IMR-90 (cell line): ENCODE measurements at regions not wholly inside any gene's neighbourhood (a gene's known extent, or its start where the extent isn't known, plus 50 kb on each side); places are given as distances from the start of the nearest gene placed in this dataset.

Experiments
- ATAC-seq: fragments of 200-7000 bp; cut with Tn5 transposase; 2 replicates; pipeline ENCODE4 v1.9.1; 2020; ENCODE audit warnings: low read depth, mild to moderate bottlenecking, moderate library complexity
- BruUV-seq: library from RNA; stranded (reverse); fragments of 400-500 nt; replicated peaks from 2 replicates; lab custom pipeline; 2021; lab: Mats Ljungman, UMichigan
- CTCF ChIA-PET: fragments of 300-600 bp; formaldehyde crosslinking; extraction: SDS; loops from one replicate; lab custom pipeline; 2021; ENCODE audit warnings: antibody characterized with exemption; lab: Yijun Ruan, JAX
- POLR2A ChIA-PET: fragments of 300-600 bp; sonication (Branson Sonifier 250); formaldehyde crosslinking; loops from one replicate; lab custom pipeline; 2022; ENCODE audit warnings: antibody characterized with exemption; ENCODE audit not compliant: unreplicated experiment; lab: Charles Lee
- DNase-seq: peaks from one replicate; pipeline ENCODE4 v3.0.0; 2013
- H2AFZ ChIP-seq: replicated peaks from 2 replicates; pipeline ENCODE3; 2013; ENCODE audit warnings: low read length, mild to moderate bottlenecking; ENCODE audit not compliant: poor library complexity
- H2AK5ac ChIP-seq: 2 replicates; pipeline ENCODE4 v1.6.1; 2013; ENCODE audit warnings: low read depth, low read length, inconsistent platforms
- H2AK9ac ChIP-seq: replicated peaks from 2 replicates; pipeline ENCODE3; 2013; ENCODE audit warnings: mild to moderate bottlenecking, low read depth, low read length, moderate library complexity; ENCODE audit not compliant: poor library complexity
- H2BK120ac ChIP-seq: 2 replicates; pipeline ENCODE4 v1.6.1; 2013; ENCODE audit warnings: low read depth, low read length, inconsistent platforms
- H2BK15ac ChIP-seq: 3 replicates; pipeline ENCODE4 v1.6.1; 2013; ENCODE audit warnings: low read depth, low read length, inconsistent platforms
- H2BK20ac ChIP-seq: 2 replicates; pipeline ENCODE4 v1.6.1; 2013; ENCODE audit warnings: low read depth, mild to moderate bottlenecking, inconsistent platforms, low read length, moderate library complexity
- H2BK5ac ChIP-seq: 2 replicates; pipeline ENCODE4 v1.6.1; 2013; ENCODE audit warnings: mild to moderate bottlenecking, low read depth, low read length, inconsistent platforms; ENCODE audit not compliant: poor library complexity, severe bottlenecking
- H3K14ac ChIP-seq: replicated peaks from 2 replicates; pipeline ENCODE4 v1.6.1; 2013; ENCODE audit warnings: low read depth, low read length, inconsistent platforms
- H3K18ac ChIP-seq: 2 replicates; pipeline ENCODE4 v1.6.1; 2013; ENCODE audit warnings: low read depth, low read length, control low read depth
- H3K23ac ChIP-seq: 2 replicates; pipeline ENCODE4 v1.6.1; 2013; ENCODE audit warnings: low read depth, low read length, inconsistent platforms
- H3K27ac ChIP-seq: 2 replicates; pipeline ENCODE4 v1.5.1; 2013; ENCODE audit warnings: mild to moderate bottlenecking, control low read depth, low read length; ENCODE audit not compliant: insufficient read depth
- H3K27me3 ChIP-seq: 2 replicates; pipeline ENCODE4 v1.6.1; 2013; ENCODE audit warnings: low read length; ENCODE audit not compliant: control insufficient read depth, insufficient read depth
- H3K36me3 ChIP-seq: 2 replicates; pipeline ENCODE4 v1.6.1; 2013; ENCODE audit warnings: low read length, mixed read lengths; ENCODE audit not compliant: control insufficient read depth, insufficient read depth
- H3K4ac ChIP-seq: 2 replicates; pipeline ENCODE4 v1.6.1; 2013; ENCODE audit warnings: low read depth, low read length, inconsistent platforms
- H3K4me1 ChIP-seq: 2 replicates; pipeline ENCODE4 v1.6.1; 2013; ENCODE audit warnings: low read length, mixed read lengths; ENCODE audit not compliant: control insufficient read depth, insufficient read depth
- H3K4me2 ChIP-seq: 2 replicates; pipeline ENCODE4 v1.6.1; 2013; ENCODE audit warnings: low read depth, mild to moderate bottlenecking, control low read depth, low read length, moderate library complexity
- H3K4me3 ChIP-seq: 2 replicates; pipeline ENCODE4 v1.5.1; 2013; ENCODE audit warnings: low read depth, mild to moderate bottlenecking, control low read depth, low read length, moderate library complexity; ENCODE audit not compliant: insufficient read depth
- H3K56ac ChIP-seq: 2 replicates; pipeline ENCODE4 v1.6.1; 2013; ENCODE audit warnings: low read length, inconsistent platforms; ENCODE audit not compliant: insufficient read depth; ENCODE audit errors: extremely low read depth
- H3K79me1 ChIP-seq, 2 experiments: 2 replicates each; pipeline ENCODE4 v1.6.1; 2013; ENCODE audit warnings: low read length in 2 of 2, inconsistent platforms in 1 of 2, low read depth in 1 of 2
- H3K9ac ChIP-seq: 2 replicates; pipeline ENCODE4 v1.6.1; 2013; ENCODE audit warnings: low read depth, low read length, control low read depth
- H3K9me1 ChIP-seq: 2 replicates; pipeline ENCODE4 v1.6.1; 2013; ENCODE audit warnings: low read length, inconsistent platforms; ENCODE audit not compliant: insufficient read depth
- H3K9me3 ChIP-seq: 2 replicates; pipeline ENCODE4 v1.6.1; 2013; ENCODE audit warnings: low read length; ENCODE audit not compliant: control insufficient read depth, insufficient read depth
- H4K20me1 ChIP-seq: 2 replicates; pipeline ENCODE4 v1.6.1; 2013; ENCODE audit warnings: low read length, inconsistent platforms; ENCODE audit not compliant: insufficient read depth
- H4K5ac ChIP-seq: 2 replicates; pipeline ENCODE4 v1.6.1; 2013; ENCODE audit warnings: mild to moderate bottlenecking, low read depth, low read length, control low read depth
- H4K8ac ChIP-seq, 2 experiments: 2 replicates each; pipeline ENCODE4 v1.6.1; 2013; ENCODE audit warnings: low read depth in 2 of 2, low read length in 2 of 2, control low read depth in 1 of 2, inconsistent platforms in 1 of 2
- H4K91ac ChIP-seq: 2 replicates; pipeline ENCODE4 v1.6.1; 2013; ENCODE audit warnings: low read depth, low read length, inconsistent platforms; ENCODE audit not compliant: insufficient read depth
- BHLHE40 ChIP-seq: fragments of 150-350 bp; IDR thresholded peaks from 2 replicates; pipeline ENCODE4 v1.6.1; 2016; ENCODE audit warnings: mild to moderate bottlenecking, low read depth, low read length
- CEBPB ChIP-seq: IDR thresholded peaks from 2 replicates; pipeline ENCODE4 v1.6.1; 2012; ENCODE audit warnings: low read depth, low read length, improper control_type of control experiment
- CHD1 ChIP-seq: IDR thresholded peaks from 2 replicates; pipeline ENCODE4 v1.6.1; 2012; ENCODE audit warnings: low read depth, low read length, improper control_type of control experiment
- ELK1 ChIP-seq: fragments of 150-350 bp; IDR thresholded peaks from 2 replicates; pipeline ENCODE4 v1.6.1; 2016; ENCODE audit warnings: low read depth, mild to moderate bottlenecking, low read length, moderate library complexity, borderline replicate concordance
- FOS ChIP-seq: fragments of 150-350 bp; IDR thresholded peaks from 2 replicates; pipeline ENCODE4 v1.6.1; 2016; ENCODE audit warnings: low read depth, low read length
- MAFK ChIP-seq: IDR thresholded peaks from 2 replicates; pipeline ENCODE4 v1.6.1; 2012; ENCODE audit warnings: low read depth, low read length, improper control_type of control experiment
- MAZ ChIP-seq: IDR thresholded peaks from 2 replicates; pipeline ENCODE4 v1.6.1; 2012; ENCODE audit warnings: low read depth, mild to moderate bottlenecking, low read length, improper control_type of control experiment, moderate library complexity, borderline replicate concordance
- MXI1 ChIP-seq: IDR thresholded peaks from 2 replicates; pipeline ENCODE4 v1.6.1; 2012; ENCODE audit warnings: low read depth, mild to moderate bottlenecking, low read length, moderate library complexity, borderline replicate concordance
- NFE2L2 ChIP-seq: fragments of 150-350 bp; IDR thresholded peaks from 2 replicates; pipeline ENCODE4 v1.6.1; 2016; ENCODE audit warnings: low read depth, mild to moderate bottlenecking, low read length
- POLR2A ChIP-seq: IDR thresholded peaks from 2 replicates; pipeline ENCODE4 v1.6.1; 2012; ENCODE audit warnings: mild to moderate bottlenecking, low read depth, low read length
- RAD21 ChIP-seq: IDR thresholded peaks from 2 replicates; pipeline ENCODE4 v1.6.1; 2012; ENCODE audit warnings: low read length, improper control_type of control experiment
- RCOR1 ChIP-seq: IDR thresholded peaks from 2 replicates; pipeline ENCODE4 v1.6.1; 2012; ENCODE audit warnings: mild to moderate bottlenecking, low read length, improper control_type of control experiment; ENCODE audit not compliant: insufficient replicate concordance
- RFX5 ChIP-seq: IDR thresholded peaks from 2 replicates; pipeline ENCODE4 v1.8.0; 2012; ENCODE audit warnings: low read depth, mild to moderate bottlenecking, low read length, moderate library complexity
- SMC3 ChIP-seq: fragments of 150-350 bp; IDR thresholded peaks from 2 replicates; pipeline ENCODE4 v1.6.1; 2016; ENCODE audit warnings: low read depth, mild to moderate bottlenecking, antibody characterized with exemption, low read length, moderate library complexity
- WGBS, 2 experiments: methylation state at CpG; one replicate each; pipeline versions ENCODE4 v1.1.5 to v1.1.7; 2013; ENCODE audit warnings: missing lambda C conversion rate in 2 of 2; ENCODE audit not compliant: insufficient read length in 1 of 2; ENCODE audit errors: extremely low coverage in 2 of 2; 5-methylcytosine and 5-hydroxymethylcytosine counted together
- dilution Hi-C: fragments of 300-500 bp; cut with HindIII; formaldehyde crosslinking; loops from one replicate; pipeline ENCODE4 v1.14.3; 2018; ENCODE audit warnings: low sequenced_read_pairs; ENCODE audit not compliant: unreplicated experiment
- in situ Hi-C: fragments of 300-500 bp; cut with MboI; formaldehyde crosslinking; loops from 3 replicates; pipeline ENCODE4 v1.14.3; 2019; ENCODE audit warnings: low sequenced_read_pairs, inconsistent platforms, mixed read lengths
- intact Hi-C: fragments of 100-400 bp; cut with micrococcal nuclease; formaldehyde crosslinking; loops from 2 replicates; pipeline ENCODE4 v1.10.0; 2022
- TF ChIP-seq, protein P1 (sequence below): fragments of 150-350 bp; IDR thresholded peaks from 2 replicates; pipeline ENCODE4 v1.6.1; 2017; ENCODE audit warnings: mild to moderate bottlenecking, antibody characterized with exemption, low read length, low read depth
- TF ChIP-seq, protein P2 (sequence below): conservative IDR thresholded peaks from 2 replicates; pipeline ENCODE4 v1.5.1; 2012; ENCODE audit warnings: mild to moderate bottlenecking, low read depth, low read length, improper control_type of control experiment

DNA sequence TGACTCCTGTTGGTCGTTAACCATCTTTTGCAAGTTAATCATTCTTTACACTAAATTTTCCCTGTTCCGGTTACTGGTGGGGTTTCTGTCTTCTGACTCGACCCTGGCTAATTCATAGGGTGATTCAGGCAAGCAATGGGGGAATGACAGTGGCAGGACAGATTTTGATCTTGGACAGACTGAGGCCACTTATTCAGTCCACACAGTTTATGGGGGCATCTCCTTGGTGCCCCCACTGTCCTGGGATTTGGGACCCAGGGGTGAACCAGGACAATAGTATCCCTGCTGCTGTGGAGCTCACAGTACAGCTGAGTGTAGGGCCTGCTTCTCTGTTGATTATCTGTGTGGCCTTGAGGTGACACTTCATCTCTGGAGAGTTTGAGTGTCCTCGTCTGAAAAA is 540.4 kb downstream of the MATN1 start:
- no CpG with 5 or more reads among the region's 4 CpGs for WGBS, 2 experiments
- H4K20me1 ChIP-seq = no peaks in the 10 kb centered on the region
- no peak overlapping the region for H4K5ac ChIP-seq
- H3K9me3 ChIP-seq = no peaks in the 10 kb centered on the region
- BruUV-seq = no TSS peak
- H2AK9ac ChIP-seq = no peak overlapping the region
- no peak overlapping the region for H3K23ac ChIP-seq
- H3K18ac ChIP-seq = no peak overlapping the region
- TF ChIP-seq, protein P1, sequence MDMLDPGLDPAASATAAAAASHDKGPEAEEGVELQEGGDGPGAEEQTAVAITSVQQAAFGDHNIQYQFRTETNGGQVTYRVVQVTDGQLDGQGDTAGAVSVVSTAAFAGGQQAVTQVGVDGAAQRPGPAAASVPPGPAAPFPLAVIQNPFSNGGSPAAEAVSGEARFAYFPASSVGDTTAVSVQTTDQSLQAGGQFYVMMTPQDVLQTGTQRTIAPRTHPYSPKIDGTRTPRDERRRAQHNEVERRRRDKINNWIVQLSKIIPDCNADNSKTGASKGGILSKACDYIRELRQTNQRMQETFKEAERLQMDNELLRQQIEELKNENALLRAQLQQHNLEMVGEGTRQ = no peak
- TF ChIP-seq MAFK (no peak), RAD21 (no peak), BHLHE40 (no peak), CEBPB (no peak), FOS (no peak), MXI1 (no peak), MAZ (no peak), ELK1 (no peak), RFX5 (no peak), RCOR1 (no peak), POLR2A (no peak), CHD1 (no peak), NFE2L2 (no peak), SMC3 (no peak)
- TF ChIP-seq, protein P2, sequence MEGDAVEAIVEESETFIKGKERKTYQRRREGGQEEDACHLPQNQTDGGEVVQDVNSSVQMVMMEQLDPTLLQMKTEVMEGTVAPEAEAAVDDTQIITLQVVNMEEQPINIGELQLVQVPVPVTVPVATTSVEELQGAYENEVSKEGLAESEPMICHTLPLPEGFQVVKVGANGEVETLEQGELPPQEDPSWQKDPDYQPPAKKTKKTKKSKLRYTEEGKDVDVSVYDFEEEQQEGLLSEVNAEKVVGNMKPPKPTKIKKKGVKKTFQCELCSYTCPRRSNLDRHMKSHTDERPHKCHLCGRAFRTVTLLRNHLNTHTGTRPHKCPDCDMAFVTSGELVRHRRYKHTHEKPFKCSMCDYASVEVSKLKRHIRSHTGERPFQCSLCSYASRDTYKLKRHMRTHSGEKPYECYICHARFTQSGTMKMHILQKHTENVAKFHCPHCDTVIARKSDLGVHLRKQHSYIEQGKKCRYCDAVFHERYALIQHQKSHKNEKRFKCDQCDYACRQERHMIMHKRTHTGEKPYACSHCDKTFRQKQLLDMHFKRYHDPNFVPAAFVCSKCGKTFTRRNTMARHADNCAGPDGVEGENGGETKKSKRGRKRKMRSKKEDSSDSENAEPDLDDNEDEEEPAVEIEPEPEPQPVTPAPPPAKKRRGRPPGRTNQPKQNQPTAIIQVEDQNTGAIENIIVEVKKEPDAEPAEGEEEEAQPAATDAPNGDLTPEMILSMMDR = no peak
- ChIA-PET POLR2A (no interaction called here), CTCF (no interaction called here)
- H3K56ac ChIP-seq = no peak overlapping the region
- H3K4me2 ChIP-seq = no peak overlapping the region
- no peak overlapping the region for H3K27ac ChIP-seq
- no peak overlapping the region for H4K91ac ChIP-seq
- no peaks in the 10 kb centered on the region for H3K9me1 ChIP-seq
- no peak overlapping the region for H2AFZ ChIP-seq
- no peaks in the 10 kb centered on the region for H3K4me1 ChIP-seq
- no peaks in the 10 kb centered on the region for H3K36me3 ChIP-seq
- ATAC-seq (no peak), DNase-seq (no peak)
- no peak overlapping the region for H2BK15ac ChIP-seq
- no peak overlapping the region for H3K14ac ChIP-seq
- H3K79me1 ChIP-seq = no peaks in the 10 kb centered on the region
- in situ Hi-C loops = no loop called here
- no peak overlapping the region for H3K4me3 ChIP-seq
- intact Hi-C loops = no loop called here
- H2AK5ac ChIP-seq = no peak overlapping the region
- no peak overlapping the region for H3K9ac ChIP-seq
- no peak overlapping the region for H2BK5ac ChIP-seq
- no peak overlapping the region for H4K8ac ChIP-seq
- dilution Hi-C loops = no loop called here
- H2BK20ac ChIP-seq = no peak overlapping the region
- H3K27me3 ChIP-seq = no peaks in the 10 kb centered on the region
- no peak overlapping the region for H3K4ac ChIP-seq
- no peak overlapping the region for H2BK120ac ChIP-seq
